GM19328 (cell line): ENCODE measurements at regions not wholly inside any gene's neighbourhood (a gene's known extent, or its start where the extent isn't known, plus 50 kb on each side); places are given as distances from the start of the nearest gene placed in this dataset.

Experiments used
- ATAC-seq: cut with Tn5 transposase; IDR thresholded peaks from one replicate; pipeline ENCODE4 v1.9.1; 2021; ENCODE audit warnings: mild to moderate bottlenecking, moderate library complexity; ENCODE audit not compliant: unreplicated experiment

- ATAC-seq, result no peak
These were observed 77.8 kb upstream of the SETBP1 start for GRCh38 chr18:44602845-44603244.

DNA sequence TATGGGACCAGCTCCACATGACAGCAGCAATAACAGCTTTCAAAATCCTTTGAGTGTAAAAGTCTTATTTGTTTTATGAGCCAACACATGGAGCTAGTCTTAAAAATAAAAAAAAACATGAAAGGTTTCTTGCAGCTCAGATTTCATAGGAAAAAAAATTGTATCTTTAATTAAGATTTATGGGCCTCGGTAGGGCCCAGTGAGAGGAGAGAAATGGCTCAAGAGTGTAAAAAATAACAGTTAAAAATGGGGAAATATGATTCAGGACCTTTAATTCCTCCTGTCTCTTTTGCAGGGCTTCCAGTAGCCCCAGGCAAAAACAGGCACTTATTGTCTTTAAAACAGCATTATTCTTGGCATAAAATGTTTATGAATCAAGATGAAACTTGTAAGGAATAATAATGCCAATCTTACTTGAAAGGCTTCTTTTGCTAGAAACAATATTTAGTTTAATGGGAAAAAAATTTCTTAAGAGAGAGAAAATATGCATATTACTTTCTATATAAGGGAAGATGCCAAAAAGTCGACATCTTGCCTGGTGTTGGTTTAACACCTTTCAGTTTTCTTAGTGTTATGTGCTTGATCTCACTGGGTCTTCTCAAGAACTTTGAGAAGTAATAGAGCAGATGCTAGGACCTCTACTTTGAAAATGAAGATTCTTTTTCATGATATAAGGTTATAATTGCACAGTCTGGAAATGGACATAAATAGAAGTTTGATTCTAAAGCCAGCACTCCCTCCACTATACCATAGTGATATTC, 71.3 kb upstream of the SETBP1 start:
- no peak for ATAC-seq

DNA sequence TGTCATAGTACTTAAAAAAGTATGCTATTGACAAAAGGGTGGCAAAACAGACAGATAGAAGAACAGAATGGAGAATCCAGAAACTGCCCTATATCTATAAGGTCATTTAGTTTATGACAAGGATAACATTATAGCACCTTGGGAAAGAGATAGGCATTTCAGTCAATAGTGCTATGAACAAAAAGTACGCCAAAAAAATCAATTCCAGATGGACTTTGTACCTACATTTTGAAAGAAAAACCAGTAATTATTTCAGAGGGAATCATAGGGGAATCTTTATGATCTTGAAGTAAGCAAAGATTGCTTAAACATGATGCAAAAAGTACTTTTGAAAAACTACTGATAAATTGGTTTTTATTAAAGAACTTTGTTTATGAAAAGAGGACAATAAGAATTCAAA, 59.9 kb upstream of the SETBP1 start:
- no peak for ATAC-seq

DNA sequence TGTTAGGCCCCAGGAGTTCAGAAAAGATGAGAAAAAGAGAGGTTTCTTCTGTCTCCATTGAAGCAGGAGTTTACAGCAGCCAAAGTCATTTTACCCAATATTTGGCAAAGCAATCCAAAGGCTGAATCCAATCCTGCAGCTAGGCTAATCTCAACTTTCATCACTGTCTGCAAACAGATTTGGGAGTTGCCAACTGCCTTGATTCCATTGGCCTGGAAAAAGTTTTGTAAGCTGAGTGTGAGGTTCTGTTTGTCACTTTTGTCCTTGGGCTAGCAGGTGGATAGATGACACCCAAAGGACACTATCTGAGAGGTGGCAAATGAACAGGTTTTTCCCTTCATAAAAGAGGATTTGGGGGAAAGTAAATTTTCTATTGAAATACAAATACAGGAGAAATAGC, 56.6 kb upstream of the SETBP1 start:
- ATAC-seq, result no peak

- ATAC-seq, result no peak
These were observed 55.3 kb upstream of the SETBP1 start for GRCh38 chr18:44625386-44625785.

GRCh38 chr18:44626236-44626635, 54.5 kb upstream of the SETBP1 start:
- ATAC-seq, result no peak

- no peak for ATAC-seq
These were observed 53.9 kb upstream of the SETBP1 start for GRCh38 chr18:44626807-44627206.

- ATAC-seq, result no peak
These were observed 53.4 kb upstream of the SETBP1 start for GRCh38 chr18:44627280-44627679.

- ATAC-seq, result no peak
These were observed 51.3 kb upstream of the SETBP1 start for GRCh38 chr18:44629406-44629805.

DNA sequence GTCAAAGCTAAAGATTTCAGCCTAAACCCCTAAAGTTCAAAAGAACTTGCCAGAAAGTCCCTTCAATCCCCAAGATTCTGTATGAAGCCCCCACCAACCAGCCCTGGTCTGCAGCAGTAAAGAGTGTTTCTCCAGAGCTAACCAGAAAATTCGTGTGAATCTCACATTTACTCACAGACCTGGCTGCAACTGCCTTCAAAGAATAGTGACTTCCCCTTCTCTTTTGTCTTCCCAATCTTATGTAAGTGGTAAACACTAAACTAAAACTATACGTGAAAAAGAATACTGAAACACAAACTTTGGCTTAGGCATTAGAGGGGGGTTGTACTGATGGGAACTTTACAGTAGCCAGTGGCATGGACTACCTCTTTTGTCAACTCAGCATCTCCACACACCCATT, 50.6 kb upstream of the SETBP1 start:
- no peak for ATAC-seq
